ENCODE measurements at regions not wholly inside any gene's neighbourhood (a gene's known extent, or its start where the extent isn't known, plus 50 kb on each side); places are given as distances from the start of the nearest gene placed in this dataset.

DNA sequence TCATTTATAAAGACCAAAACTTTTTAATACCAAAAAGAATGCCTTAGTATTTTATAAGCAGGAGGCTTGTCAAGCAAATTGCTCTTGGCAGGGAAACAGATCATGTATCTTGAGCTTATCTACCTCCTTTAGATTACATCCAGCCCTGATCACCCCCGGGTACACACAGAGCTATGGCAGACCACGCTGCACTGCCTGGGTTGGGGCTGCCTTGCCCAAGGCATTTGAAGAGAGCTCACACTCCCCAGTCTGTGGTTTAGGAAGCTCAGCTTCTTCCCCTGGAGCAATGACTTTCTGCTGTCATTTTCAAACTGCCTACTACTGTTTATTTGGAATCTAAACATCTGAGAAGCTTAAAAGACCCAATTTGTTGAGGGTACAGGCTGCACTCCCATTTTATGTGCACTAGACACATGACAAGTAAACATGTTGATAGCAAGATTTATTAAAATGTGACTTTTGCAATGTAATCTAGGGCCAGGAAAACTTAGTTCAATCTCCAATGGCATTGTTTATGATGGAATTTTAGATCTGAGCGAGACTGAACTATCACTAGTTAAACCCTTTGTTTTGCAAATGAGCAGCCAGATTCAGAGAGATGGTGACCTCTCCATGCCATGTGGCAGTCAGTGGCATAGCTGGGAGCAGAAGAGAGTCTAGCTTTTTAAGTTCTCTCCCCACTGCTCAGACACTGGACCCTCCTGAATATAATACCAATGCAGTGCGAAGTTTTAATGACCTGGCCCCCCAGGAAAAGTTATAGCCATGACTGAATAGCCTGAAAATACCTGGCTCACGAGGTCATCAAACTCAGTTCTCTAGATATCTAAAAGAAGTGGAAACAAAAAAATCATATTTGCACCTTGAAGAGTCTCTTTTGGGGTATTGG, 214.9 kb downstream of the HLX start:
- DNase-seq (no peak), FAIRE-seq (no peak)
- H3K27me3 ChIP-seq (ENCODE audit: control insufficient read depth in 3 of 3, insufficient read depth in 3 of 3, low read length in 3 of 3), result no peaks in the 10 kb centered on the region
- 32 to 51% (median 38%) methylated on average over 5 of the region's 5 CpGs for WGBS, 3 donors
- no peaks in the 10 kb centered on the region for H3K9me3 ChIP-seq (ENCODE audit: control insufficient read depth in 2 of 2, insufficient read depth in 1 of 2, low read depth in 1 of 2, low read length in 1 of 2)
- no peaks in the 10 kb centered on the region for H3K4me1 ChIP-seq (ENCODE audit: control insufficient read depth in 3 of 3, insufficient read depth in 2 of 3, low read depth in 1 of 3, low read length in 2 of 3)
- no peaks in the 10 kb centered on the region for H3K36me3 ChIP-seq (ENCODE audit: control insufficient read depth in 3 of 3, insufficient read depth in 2 of 3, low read depth in 1 of 3, low read length in 3 of 3)
- no peak overlapping the region for H3K27ac ChIP-seq (ENCODE audit: low read depth in 1 of 3, low read length in 2 of 3)
- H3K4me3 ChIP-seq (ENCODE audit: low read depth in 1 of 3, low read length in 3 of 3), result no peak overlapping the region

DNA sequence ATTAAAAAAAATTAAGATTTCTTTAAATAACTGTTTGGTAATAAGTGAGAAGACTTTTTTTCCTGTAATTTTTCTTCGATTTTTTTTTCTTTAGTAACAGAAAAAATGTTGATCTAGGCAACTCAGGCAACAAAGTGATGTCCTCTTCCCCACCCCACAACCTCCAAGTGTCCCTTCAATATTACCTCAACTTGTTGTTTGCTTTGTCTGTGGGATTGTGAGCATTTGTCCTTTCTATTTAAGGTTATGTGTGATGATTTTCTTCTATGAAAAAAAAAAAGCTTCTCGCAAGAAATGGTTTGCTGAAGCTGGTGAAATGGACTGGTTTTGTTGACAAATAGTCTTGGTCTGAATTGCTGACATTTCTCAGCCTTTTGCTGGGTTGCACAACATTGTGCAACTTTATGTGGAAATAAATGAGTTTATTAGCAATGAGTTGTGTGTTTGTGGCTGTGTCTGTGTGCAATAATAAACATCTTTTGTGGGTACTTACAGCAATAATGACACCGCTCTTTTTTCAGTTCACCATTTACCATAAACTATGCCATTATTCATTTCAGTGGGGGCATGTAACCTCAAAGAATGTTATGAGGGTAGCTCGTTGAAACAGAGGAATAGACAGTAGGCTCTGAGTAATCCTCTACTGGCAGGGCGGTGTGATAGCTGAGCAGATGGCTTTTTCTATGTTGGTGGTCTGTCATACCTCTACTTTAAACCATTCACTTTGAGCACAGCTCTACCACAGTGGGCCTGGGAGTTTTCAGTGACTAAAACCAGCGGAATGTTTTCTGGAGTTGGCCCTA, 218.4 kb downstream of the HLX start:
- no peaks in the 10 kb centered on the region for H3K36me3 ChIP-seq (ENCODE audit: control insufficient read depth in 3 of 3, insufficient read depth in 2 of 3, low read depth in 1 of 3, low read length in 3 of 3)
- no peaks in the 10 kb centered on the region for H3K27me3 ChIP-seq (ENCODE audit: control insufficient read depth in 3 of 3, insufficient read depth in 3 of 3, low read length in 3 of 3)
- DNase-seq, result no peak
- no peak for FAIRE-seq
- WGBS, 3 donors, result 66 to 73% (median 68%) methylated on average over 6 of the region's 6 CpGs
- no peaks in the 10 kb centered on the region for H3K9me3 ChIP-seq (ENCODE audit: control insufficient read depth in 2 of 2, insufficient read depth in 1 of 2, low read depth in 1 of 2, low read length in 1 of 2)
- no peaks in the 10 kb centered on the region for H3K4me1 ChIP-seq (ENCODE audit: control insufficient read depth in 3 of 3, insufficient read depth in 2 of 3, low read depth in 1 of 3, low read length in 2 of 3)
- no peak overlapping the region for H3K4me3 ChIP-seq (ENCODE audit: low read depth in 1 of 3, low read length in 3 of 3)
- peak overlapping the region in 1 of 3 donors; percentile 33 for H3K27ac ChIP-seq (ENCODE audit: low read depth in 1 of 3, low read length in 2 of 3)

DNA sequence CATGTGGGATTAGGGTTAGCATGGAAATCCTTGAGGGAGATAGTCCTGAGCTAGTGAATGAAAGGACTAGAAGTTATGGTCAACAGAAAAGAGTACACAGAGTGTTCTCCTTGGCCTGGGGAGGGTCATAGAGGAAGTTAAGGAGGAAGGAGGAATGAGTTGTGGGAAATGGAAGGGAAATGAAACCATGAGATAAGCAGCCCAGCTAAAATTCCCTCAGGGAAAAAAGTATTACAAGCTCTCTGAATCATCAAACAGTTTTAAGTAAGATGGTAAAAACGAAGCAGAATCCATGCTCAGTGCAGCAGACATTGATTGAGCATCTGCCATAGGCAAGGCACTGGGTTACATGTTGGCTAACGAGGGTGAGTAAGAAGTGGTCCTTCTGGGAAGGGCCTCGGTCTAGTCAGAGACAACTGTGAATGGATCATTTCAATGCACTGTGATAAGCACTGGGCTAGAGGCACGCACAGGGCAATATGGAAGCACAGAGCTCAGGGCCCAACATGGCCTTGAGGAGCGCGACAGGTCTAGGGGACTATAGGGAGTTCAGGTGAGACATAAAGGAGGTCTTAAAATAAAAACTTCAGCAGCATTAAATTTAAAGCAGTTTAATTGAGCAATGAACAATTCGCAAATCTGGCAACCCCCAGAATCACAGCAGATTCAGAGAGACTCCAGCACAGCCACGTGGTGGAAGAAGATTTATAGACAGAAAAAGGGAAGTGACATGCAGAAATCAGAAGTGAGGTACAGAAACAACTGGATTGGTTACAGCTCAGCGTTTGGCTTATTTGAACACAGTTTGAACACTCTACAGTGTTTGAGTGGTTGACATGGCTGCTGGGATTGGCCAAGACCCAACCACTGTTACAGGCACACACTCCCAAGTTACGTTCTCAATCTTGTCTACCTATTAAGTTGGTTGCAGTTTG, 219.5 kb downstream of the HLX start:
- WGBS, 3 donors, result 71 to 81% (median 74%) methylated on average over 10 of the region's 10 CpGs
- H3K4me3 ChIP-seq (ENCODE audit: low read depth in 1 of 3, low read length in 3 of 3), result no peak overlapping the region
- H3K4me1 ChIP-seq (ENCODE audit: control insufficient read depth in 3 of 3, insufficient read depth in 2 of 3, low read depth in 1 of 3, low read length in 2 of 3), result no peaks in the 10 kb centered on the region
- no peaks in the 10 kb centered on the region for H3K36me3 ChIP-seq (ENCODE audit: control insufficient read depth in 3 of 3, insufficient read depth in 2 of 3, low read depth in 1 of 3, low read length in 3 of 3)
- no peaks in the 10 kb centered on the region for H3K9me3 ChIP-seq (ENCODE audit: control insufficient read depth in 2 of 2, insufficient read depth in 1 of 2, low read depth in 1 of 2, low read length in 1 of 2)
- H3K27me3 ChIP-seq (ENCODE audit: control insufficient read depth in 3 of 3, insufficient read depth in 3 of 3, low read length in 3 of 3), result no peaks in the 10 kb centered on the region
- DNase-seq (no peak), FAIRE-seq (no peak)
- peak overlapping the region in 1 of 3 donors; percentile 33 for H3K27ac ChIP-seq (ENCODE audit: low read depth in 1 of 3, low read length in 2 of 3)

DNA sequence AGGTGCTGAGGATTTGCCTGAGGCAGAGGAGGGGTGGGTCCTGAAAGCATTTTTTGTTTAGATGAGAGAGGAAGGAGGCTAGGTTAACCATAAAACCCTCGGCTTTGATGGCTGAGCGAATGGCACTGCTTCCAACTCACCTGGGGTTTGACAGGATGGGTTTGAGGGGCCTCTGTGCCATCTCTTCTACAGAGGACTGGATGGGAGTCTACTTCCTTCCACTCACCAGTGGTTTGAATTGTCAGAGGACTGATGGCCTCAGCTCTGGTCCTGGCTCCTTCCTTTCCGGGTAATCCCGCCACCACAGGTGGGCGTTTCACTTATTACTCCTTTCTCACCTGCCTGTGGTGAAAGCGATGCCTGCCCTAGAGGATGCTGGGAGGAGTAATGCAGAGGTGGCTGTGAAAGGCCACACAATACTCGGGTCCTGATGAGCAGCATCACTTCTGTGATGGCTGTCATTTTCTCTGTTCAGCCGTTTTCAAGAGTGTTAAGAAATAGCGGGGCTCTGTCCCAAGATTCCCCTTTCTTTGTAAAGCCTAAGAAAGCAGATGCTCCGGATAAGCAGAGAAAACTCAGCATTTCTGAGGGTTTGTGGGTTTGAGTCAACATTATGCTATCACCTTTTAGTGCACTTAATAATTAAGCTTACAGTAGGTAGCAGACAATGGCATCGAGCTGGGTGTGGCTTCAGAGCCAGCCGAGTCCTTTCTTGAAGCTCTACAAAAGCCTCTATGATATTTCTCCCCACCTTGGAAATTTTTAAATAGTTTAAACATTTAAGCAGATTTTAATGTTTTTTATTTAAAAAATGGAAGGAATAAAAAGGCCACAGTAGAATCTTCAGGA, 220.7 kb downstream of the HLX start:
- H3K4me1 ChIP-seq (ENCODE audit: control insufficient read depth in 3 of 3, insufficient read depth in 2 of 3, low read depth in 1 of 3, low read length in 2 of 3), result no peaks in the 10 kb centered on the region
- no peaks in the 10 kb centered on the region for H3K9me3 ChIP-seq (ENCODE audit: control insufficient read depth in 2 of 2, insufficient read depth in 1 of 2, low read depth in 1 of 2, low read length in 1 of 2)
- FAIRE-seq (no peak), DNase-seq (no peak)
- H3K27me3 ChIP-seq (ENCODE audit: control insufficient read depth in 3 of 3, insufficient read depth in 3 of 3, low read length in 3 of 3), result no peaks in the 10 kb centered on the region
- H3K27ac ChIP-seq (ENCODE audit: low read depth in 1 of 3, low read length in 2 of 3), result no peak overlapping the region
- 77 to 85% (median 82%) methylated on average over 12 of the region's 12 CpGs for WGBS, 3 donors
- H3K36me3 ChIP-seq (ENCODE audit: control insufficient read depth in 3 of 3, insufficient read depth in 2 of 3, low read depth in 1 of 3, low read length in 3 of 3), result no peaks in the 10 kb centered on the region
- H3K4me3 ChIP-seq (ENCODE audit: low read depth in 1 of 3, low read length in 3 of 3), result no peak overlapping the region

- Histone ChIP-seq H3K27me3 (ENCODE audit: control insufficient read depth in 3 of 3, insufficient read depth in 3 of 3, low read length in 3 of 3) (no peaks in the 10 kb centered on the region), H3K4me3 (ENCODE audit: low read depth in 1 of 3, low read length in 3 of 3) (no peak overlapping the region), H3K36me3 (ENCODE audit: control insufficient read depth in 3 of 3, insufficient read depth in 2 of 3, low read depth in 1 of 3, low read length in 3 of 3) (no peaks in the 10 kb centered on the region), H3K4me1 (ENCODE audit: control insufficient read depth in 3 of 3, insufficient read depth in 2 of 3, low read depth in 1 of 3, low read length in 2 of 3) (no peaks in the 10 kb centered on the region), H3K27ac (ENCODE audit: low read depth in 1 of 3, low read length in 2 of 3) (no peak overlapping the region), H3K9me3 (ENCODE audit: control insufficient read depth in 2 of 2, insufficient read depth in 1 of 2, low read depth in 1 of 2, low read length in 1 of 2) (no peaks in the 10 kb centered on the region)
- DNase-seq (no peak), FAIRE-seq (no peak)
- WGBS, 3 donors, result 35 to 49% (median 45%) methylated on average over 3 of the region's 3 CpGs
Observed at GRCh38 chr1:221100611-221101010, 221.4 kb downstream of the HLX start.

GRCh38 chr1:221101807-221102605, 222.8 kb downstream of the HLX start:
- FAIRE-seq (no peak), DNase-seq (no peak)
- H3K9me3 ChIP-seq (ENCODE audit: control insufficient read depth in 2 of 2, insufficient read depth in 1 of 2, low read depth in 1 of 2, low read length in 1 of 2), result no peaks in the 10 kb centered on the region
- H3K27me3 ChIP-seq (ENCODE audit: control insufficient read depth in 3 of 3, insufficient read depth in 3 of 3, low read length in 3 of 3), result no peaks in the 10 kb centered on the region
- H3K27ac ChIP-seq (ENCODE audit: low read depth in 1 of 3, low read length in 2 of 3), result no peak overlapping the region
- H3K36me3 ChIP-seq (ENCODE audit: control insufficient read depth in 3 of 3, insufficient read depth in 2 of 3, low read depth in 1 of 3, low read length in 3 of 3), result no peaks in the 10 kb centered on the region
- no peaks in the 10 kb centered on the region for H3K4me1 ChIP-seq (ENCODE audit: control insufficient read depth in 3 of 3, insufficient read depth in 2 of 3, low read depth in 1 of 3, low read length in 2 of 3)
- no peak overlapping the region for H3K4me3 ChIP-seq (ENCODE audit: low read depth in 1 of 3, low read length in 3 of 3)

GRCh38 chr1:221104596-221104995, 225.4 kb downstream of the HLX start:
- FAIRE-seq, result no peak
- Histone ChIP-seq H3K27ac (ENCODE audit: low read depth in 1 of 3, low read length in 2 of 3) (no peak overlapping the region), H3K27me3 (ENCODE audit: control insufficient read depth in 3 of 3, insufficient read depth in 3 of 3, low read length in 3 of 3) (no peaks in the 10 kb centered on the region), H3K36me3 (ENCODE audit: control insufficient read depth in 3 of 3, insufficient read depth in 2 of 3, low read depth in 1 of 3, low read length in 3 of 3) (no peaks in the 10 kb centered on the region), H3K4me1 (ENCODE audit: control insufficient read depth in 3 of 3, insufficient read depth in 2 of 3, low read depth in 1 of 3, low read length in 2 of 3) (no peaks in the 10 kb centered on the region), H3K9me3 (ENCODE audit: control insufficient read depth in 2 of 2, insufficient read depth in 1 of 2, low read depth in 1 of 2, low read length in 1 of 2) (no peaks in the 10 kb centered on the region), H3K4me3 (ENCODE audit: low read depth in 1 of 3, low read length in 3 of 3) (no peak overlapping the region)
- 70 to 83% (median 77%) methylated on average over 3 of the region's 3 CpGs for WGBS, 3 donors
- DNase-seq, result no peak
